ENCODE measurements at regions not wholly inside any gene's neighbourhood (a gene's known extent, or its start where the extent isn't known, plus 50 kb on each side); places are given as distances from the start of the nearest gene placed in this dataset.
A peak's percentile ranks its signal among the peaks of the same experiment; 100 is the strongest.

DNA sequence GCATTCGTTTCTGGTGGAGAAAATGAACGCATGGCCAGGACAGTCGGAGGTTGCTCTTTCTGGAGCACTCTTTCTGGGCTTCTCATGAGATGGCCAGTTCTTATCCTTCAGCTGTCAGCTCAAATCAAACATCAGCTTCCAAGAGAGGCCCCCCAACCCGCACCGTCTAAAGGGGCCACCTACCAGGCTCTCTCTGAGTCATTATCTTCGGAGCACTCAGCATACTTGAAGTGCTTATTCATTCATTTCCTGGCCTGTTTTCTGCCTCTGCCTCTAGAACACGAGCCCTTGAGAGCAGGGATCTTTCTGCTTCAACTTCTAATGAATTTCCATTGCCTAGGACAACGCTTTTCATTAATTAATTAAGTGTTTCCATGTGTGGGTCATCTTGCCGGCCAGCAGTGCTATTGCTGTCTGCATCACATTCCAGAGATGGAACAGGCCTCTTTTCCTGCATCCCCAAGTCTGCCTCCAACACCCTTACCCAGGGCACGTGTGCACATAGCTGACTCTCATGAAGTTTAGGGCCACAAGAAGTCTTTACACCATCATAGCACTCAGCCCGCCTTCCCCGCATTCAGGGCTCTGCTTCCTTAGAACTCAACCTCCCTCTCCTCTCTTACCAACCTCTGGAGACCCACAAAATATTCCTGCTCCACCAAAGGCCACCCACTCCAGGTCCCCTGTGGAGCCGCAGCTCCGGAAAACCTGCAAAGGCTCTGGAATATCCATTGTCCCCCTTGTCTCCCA lies 52.1 kb upstream of the LAPTM5 start:
- Histone ChIP-seq H3K36me3 (ENCODE audit: insufficient read depth, low read length) (no peaks in the 10 kb centered on the region), H3K27me3 (ENCODE audit: insufficient read depth, low read length) (peaks cover 14% of the 10 kb centered on the region), H3K4me1 (ENCODE audit: insufficient read depth, low read length) (peaks cover 42% of the 10 kb centered on the region), H3K9ac (ENCODE audit: low read depth, low read length) (no peak overlapping the region; the same call in 1 of the 2 replicates), H3K9me3 (ENCODE audit: insufficient read depth, low read depth, low read length) (no peaks in the 10 kb centered on the region), H3K27ac (ENCODE audit: low read depth, low read length) (peak overlapping the region; percentile 34), H3K4me3 (ENCODE audit: low read length) (no peak overlapping the region)
- WGBS: 41% methylated on average over 14 of the region's 14 CpGs

GRCh38 chr1:30808067-30808662 lies 50.6 kb upstream of the LAPTM5 start:
- WGBS: 60% methylated on average over 3 of the region's 3 CpGs
- Histone ChIP-seq H3K36me3 (ENCODE audit: insufficient read depth, low read length) (no peaks in the 10 kb centered on the region), H3K4me1 (ENCODE audit: insufficient read depth, low read length) (peaks cover 51% of the 10 kb centered on the region), H3K9ac (ENCODE audit: low read depth, low read length) (no peak overlapping the region), H3K9me3 (ENCODE audit: insufficient read depth, low read depth, low read length) (no peaks in the 10 kb centered on the region), H3K27ac (ENCODE audit: low read depth, low read length) (no peak overlapping the region), H3K4me3 (ENCODE audit: low read length) (no peak overlapping the region), H3K27me3 (ENCODE audit: insufficient read depth, low read length) (peaks cover 14% of the 10 kb centered on the region)

- no peak overlapping the region for H3K9ac ChIP-seq (ENCODE audit: low read depth, low read length)
- H3K27ac ChIP-seq (ENCODE audit: low read depth, low read length): no peak overlapping the region
- H3K4me1 ChIP-seq (ENCODE audit: insufficient read depth, low read length): peaks cover 51% of the 10 kb centered on the region
- H3K9me3 ChIP-seq (ENCODE audit: insufficient read depth, low read depth, low read length): no peaks in the 10 kb centered on the region
- no peaks in the 10 kb centered on the region for H3K36me3 ChIP-seq (ENCODE audit: insufficient read depth, low read length)
- H3K4me3 ChIP-seq (ENCODE audit: low read length): no peak overlapping the region
- WGBS: 86% methylated on average over 41 of the region's 41 CpGs
- H3K27me3 ChIP-seq (ENCODE audit: insufficient read depth, low read length): peaks cover 14% of the 10 kb centered on the region
Measured at GRCh38 chr1:30807318-30808066, 49.9 kb upstream of the LAPTM5 start.
